NCI-H446 treated with DMSO at 0.1 percent for 48 hours (cell line): ENCODE measurements at regions not wholly inside any gene's neighbourhood (a gene's known extent, or its start where the extent isn't known, plus 50 kb on each side); places are given as distances from the start of the nearest gene placed in this dataset.

Experiments
- DNase-seq: peaks from one replicate; lab custom pipeline; 2025; lab: John Stamatoyannopoulos, UW

GRCh38 chr5:158354958-158355357 is 496.0 kb upstream of the CLINT1 start:
- DNase-seq = no peak

DNA sequence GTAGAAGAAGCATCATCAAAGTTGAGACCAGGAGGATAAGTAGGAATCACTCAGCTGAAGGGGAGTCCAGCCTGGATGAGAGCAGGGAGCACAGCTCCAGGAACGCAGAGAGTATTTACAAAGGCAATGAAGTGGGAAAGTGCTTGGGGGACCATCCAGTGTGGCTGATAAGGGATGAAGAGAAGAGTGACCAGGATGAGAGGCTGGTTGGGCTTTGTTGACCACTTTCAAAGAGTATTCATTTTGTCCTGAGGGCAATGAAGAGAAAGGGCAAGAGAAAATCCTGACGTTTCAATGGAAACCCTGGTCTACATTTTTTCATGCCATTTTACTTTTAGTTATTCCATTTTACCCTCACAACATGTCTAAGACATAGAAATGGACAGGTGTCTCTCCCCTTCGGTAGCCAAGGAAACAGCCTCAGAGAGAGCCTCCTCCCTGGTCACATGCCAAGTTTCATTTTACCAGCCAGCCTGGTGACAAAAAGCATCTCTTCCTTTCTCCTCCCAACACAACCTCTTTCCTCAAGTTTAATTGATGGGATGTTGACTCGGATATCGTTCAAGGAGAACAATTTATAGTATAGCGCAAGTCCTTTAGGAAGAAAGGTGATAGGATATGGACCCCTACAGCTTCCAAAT is 492.7 kb upstream of the CLINT1 start:
- no peak for DNase-seq

DNA sequence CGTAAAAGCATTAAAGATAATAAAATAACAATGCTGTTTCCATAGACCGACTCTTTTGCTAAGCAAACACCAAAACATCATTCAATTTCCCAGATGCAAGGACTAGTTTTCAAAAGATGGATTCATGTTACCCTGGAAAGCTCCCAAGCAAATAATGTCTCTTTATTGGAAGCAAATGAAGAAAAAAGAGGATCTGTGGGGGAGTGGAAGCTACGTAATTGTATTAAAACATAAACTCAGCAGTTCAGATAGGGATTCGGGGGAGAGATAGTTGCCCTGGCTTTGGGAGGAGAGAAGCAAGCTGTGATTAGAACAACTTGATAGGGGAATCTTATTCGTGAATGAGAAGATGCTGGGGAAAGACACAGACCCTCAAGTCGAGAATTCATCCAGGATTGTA is 491.0 kb upstream of the CLINT1 start:
- no peak for DNase-seq

- no peak for DNase-seq
Observed at GRCh38 chr5:158344376-158344775, 485.4 kb upstream of the CLINT1 start.

DNA sequence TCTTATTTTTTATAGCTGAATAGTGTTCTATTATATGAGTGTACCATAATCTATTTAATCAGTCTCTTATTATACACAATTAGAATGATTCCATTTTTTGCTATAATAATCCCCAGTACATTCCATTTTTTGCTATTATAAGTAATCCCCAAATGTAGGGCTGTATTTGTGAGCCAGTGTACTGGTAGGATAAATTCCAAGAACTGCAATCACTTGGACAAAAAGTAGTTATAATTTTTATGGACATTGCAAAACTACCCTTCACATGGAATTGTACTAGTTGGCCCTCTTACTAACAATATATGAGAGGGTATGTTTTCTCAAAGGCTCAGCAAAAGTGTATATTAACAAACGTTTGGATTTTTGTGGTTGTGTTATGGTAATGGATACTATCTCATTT is 481.7 kb upstream of the CLINT1 start:
- DNase-seq = no peak

- DNase-seq = no peak
Observed at GRCh38 chr5:158326256-158326655, 467.3 kb upstream of the CLINT1 start.

DNA sequence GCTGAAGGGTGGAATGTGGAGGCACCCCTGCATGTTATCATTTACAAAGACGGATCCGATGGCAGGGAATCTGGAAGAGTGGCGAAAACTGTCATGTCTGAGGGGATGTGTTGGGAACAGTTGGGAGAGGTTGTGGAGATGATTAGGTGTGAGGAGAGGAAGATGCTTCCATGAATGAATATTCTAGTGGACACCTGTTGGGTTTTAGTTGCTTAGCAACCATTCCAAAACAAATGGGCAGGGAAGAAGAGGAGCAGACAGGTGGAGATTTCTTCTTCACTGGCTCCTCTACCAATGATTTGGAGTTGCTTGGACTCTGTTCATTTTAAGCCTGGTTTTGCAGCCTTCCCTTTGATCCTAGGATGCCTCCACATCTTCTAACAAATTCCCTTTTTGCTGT is 465.3 kb upstream of the CLINT1 start:
- DNase-seq = no peak

- no peak for DNase-seq
Observed at GRCh38 chr5:158322620-158323019, 463.7 kb upstream of the CLINT1 start.

DNA sequence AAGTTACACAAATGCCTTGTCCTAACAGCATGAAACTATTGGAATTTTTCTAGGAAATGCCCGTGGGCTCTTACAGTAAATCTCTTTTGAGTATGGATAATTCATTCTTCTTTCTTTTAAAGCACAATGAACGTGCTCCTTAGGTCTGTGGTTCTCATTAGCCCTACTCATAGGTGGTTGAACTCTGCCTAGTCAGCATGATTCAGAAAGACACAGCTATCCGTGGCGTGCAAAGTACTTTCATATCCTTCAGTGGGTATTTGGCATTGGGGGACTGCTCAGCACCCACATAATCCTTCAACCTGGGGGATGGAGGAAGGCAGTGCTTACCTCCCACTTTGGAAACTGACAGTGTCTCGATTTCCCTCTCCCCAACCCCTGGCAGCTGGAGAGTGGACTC is 462.0 kb upstream of the CLINT1 start:
- no peak for DNase-seq

GRCh38 chr5:158320178-158320674 is 461.3 kb upstream of the CLINT1 start:
- no peak for DNase-seq

GRCh38 chr5:158317507-158317906 is 458.6 kb upstream of the CLINT1 start:
- peak; percentile 56 for DNase-seq

- peak; percentile 76 for DNase-seq
Observed at GRCh38 chr5:158313733-158314464, 455.0 kb upstream of the CLINT1 start.

DNA sequence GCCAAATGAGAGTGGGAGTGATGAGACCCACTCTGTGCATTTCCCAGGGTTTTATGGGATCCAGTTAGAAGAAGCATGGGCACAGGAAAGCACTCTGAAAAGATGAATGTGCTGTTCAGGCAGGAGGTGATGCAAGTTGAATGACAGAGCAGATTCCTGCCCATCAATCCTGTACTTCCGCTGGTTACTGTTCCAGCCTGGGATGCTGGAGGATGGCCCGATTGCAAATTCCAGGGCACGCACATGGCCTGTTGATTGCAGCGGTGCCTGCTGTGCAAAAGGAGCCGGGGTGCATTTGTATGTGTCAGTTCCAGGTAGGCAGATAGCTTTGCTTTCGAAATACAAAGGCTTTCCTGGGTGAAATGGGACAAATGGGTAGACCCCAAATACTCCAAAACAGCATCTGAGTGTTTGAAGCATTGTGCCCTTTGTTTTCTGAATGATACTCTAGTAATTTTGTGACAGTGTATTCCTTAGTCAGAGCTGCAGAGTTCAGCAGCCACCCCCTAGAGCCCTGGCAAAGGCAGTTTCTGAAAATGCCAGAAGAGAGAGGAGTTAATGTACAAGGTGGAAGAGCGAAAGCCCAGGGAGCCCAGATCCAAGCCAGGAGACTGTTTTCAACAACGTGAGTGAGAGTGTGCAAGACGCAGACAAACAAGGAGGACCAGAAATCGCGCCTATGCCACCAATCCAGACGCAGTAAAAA is 454.2 kb upstream of the CLINT1 start:
- no peak for DNase-seq

- DNase-seq = no peak
Observed at GRCh38 chr5:158309088-158309807, 450.3 kb upstream of the CLINT1 start.

GRCh38 chr5:158308429-158309025 is 449.6 kb upstream of the CLINT1 start:
- no peak for DNase-seq

DNA sequence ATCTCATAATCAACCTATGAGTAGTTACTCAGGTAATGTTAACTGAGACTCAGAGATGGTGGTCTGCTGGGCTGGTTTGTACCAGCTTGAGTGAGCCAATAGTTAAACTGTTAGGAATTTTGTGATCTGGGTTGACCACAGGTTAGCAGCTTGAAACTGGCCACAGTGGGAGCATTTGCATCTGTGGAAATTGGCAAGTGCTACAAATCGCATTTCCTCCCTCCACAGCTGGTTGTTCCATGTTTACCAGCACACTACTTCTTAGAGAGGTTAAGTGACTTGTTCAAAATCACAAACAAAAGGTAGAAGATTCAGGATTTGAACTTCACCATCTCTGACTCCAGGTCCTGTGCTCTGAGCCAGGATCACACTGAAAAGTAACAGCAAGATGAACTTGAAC is 446.9 kb upstream of the CLINT1 start:
- no peak for DNase-seq

DNA sequence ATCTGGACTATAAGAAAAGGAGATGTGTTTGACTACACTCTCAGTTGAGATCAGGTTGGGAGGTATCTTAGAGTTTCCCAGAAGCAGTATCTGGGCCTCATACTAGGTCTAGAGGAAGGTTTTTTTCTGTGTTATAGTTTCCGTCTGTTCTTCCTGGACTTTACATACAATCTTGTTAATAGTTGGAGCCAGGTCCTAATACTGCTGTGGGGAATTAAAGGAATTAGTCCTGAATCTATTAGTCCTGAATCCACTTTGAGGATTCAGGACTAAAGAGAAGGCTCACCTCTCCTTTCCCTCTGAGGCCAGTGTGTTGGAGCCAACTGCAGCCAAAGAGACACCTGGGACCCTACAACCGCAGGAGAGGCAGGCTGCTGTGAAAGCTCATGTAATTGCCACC is 445.7 kb upstream of the CLINT1 start:
- DNase-seq = no peak

DNA sequence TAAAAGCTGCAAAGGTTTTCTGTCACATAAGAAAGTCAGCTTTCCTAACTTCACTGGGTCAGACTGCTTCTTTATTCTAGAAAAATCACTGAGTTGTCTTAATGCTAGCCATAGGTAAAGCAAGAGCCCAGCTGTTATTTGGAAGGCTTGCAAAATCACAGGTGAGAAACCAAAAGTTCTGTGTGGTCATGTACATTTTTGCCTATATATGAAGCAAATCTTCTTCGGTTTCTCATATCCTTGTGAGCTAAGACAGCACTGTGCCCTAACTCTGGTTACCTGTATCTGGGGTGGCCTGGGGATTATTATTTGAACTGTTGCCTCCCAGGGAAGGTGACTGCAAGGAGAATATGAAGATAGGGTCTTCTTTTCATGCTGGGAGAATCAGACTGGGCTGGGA is 444.9 kb upstream of the CLINT1 start:
- DNase-seq = no peak

DNA sequence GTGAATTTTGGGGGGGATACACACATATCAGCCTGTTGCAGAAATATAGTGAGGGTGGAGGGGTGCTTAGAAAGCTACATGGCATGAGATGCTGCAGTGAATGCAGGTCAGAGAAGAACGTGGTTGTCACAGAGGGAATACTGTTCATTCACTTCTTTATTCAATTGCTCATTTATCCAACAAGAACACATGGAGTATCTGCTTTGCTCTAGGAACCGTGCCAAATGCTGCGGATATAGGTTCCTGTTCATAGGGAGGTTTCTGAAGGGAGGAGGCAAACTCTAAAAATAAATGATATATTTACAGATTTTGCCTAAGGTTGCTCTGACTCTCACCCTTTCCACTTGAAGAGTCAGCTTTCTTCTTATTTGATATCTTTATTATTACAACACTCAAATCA is 444.3 kb upstream of the CLINT1 start:
- DNase-seq = no peak

GRCh38 chr5:158302029-158302428 is 443.1 kb upstream of the CLINT1 start:
- no peak for DNase-seq

- DNase-seq = no peak
Observed at GRCh38 chr5:158301186-158301585, 442.2 kb upstream of the CLINT1 start.

- DNase-seq = no peak
Observed at GRCh38 chr5:158300256-158300655, 441.3 kb upstream of the CLINT1 start.
